ENCODE measurements at regions not wholly inside any gene's neighbourhood (a gene's known extent, or its start where the extent isn't known, plus 50 kb on each side); places are given as distances from the start of the nearest gene placed in this dataset.
"Not testable (repeated sequence)": the region's sequence is repeated elsewhere in the genome, so short reads cannot be mapped to it uniquely, and the experiment has no call there.

- H3K4ac ChIP-seq (ENCODE audit: low read depth, low read length), result no peak overlapping the region
- H3K56ac ChIP-seq (ENCODE audit: low read length), result no peak overlapping the region
- H3K79me2 ChIP-seq (ENCODE audit: control insufficient read depth, insufficient read depth, low read length), result no peaks in the 10 kb centered on the region
- no peaks in the 10 kb centered on the region for H3K4me1 ChIP-seq (ENCODE audit: control insufficient read depth, low read depth, low read length)
- no peak overlapping the region for H4K5ac ChIP-seq (ENCODE audit: low read length)
- WGBS (ENCODE audit: extremely low coverage, insufficient coverage, low lambda C conversion rate), result no CpG with 5 or more reads among the region's 2 CpGs
- H3K18ac ChIP-seq (ENCODE audit: low read length), result no peak overlapping the region
- H2BK120ac ChIP-seq (ENCODE audit: low read depth, low read length), result no peak overlapping the region
- no peak overlapping the region for H3K4me2 ChIP-seq (ENCODE audit: low read length)
- no peak overlapping the region for H3K27ac ChIP-seq (ENCODE audit: low read depth, low read length)
- no peak overlapping the region for H2BK15ac ChIP-seq (replicated peaks; ENCODE audit: low read depth)
- H3K4me3 ChIP-seq (ENCODE audit: low read length), result no peak overlapping the region
- no peak overlapping the region for H4K8ac ChIP-seq (ENCODE audit: low read depth, low read length)
- no peak overlapping the region for H2BK5ac ChIP-seq (ENCODE audit: low read length)
- H2AK5ac ChIP-seq (ENCODE audit: low read length), result no peak overlapping the region
- no peak for DNase-seq
- H3K36me3 ChIP-seq (ENCODE audit: control insufficient read depth, insufficient read depth, low read length), result no peaks in the 10 kb centered on the region
- H3K9ac ChIP-seq (ENCODE audit: low read length), result no peak overlapping the region
- no peak overlapping the region for H3K23ac ChIP-seq (ENCODE audit: low read length)
- no peaks in the 10 kb centered on the region for H3K27me3 ChIP-seq (ENCODE audit: insufficient read depth, low read length, poor library complexity)
- no peaks in the 10 kb centered on the region for H3K79me1 ChIP-seq (ENCODE audit: low read length)
Measured at GRCh38 chr7:121697731-121698316, 175.1 kb upstream of the PTPRZ1 start.

GRCh38 chr7:121696954-121697353, 176.0 kb upstream of the PTPRZ1 start:
- no peak overlapping the region for H3K56ac ChIP-seq (ENCODE audit: low read length)
- H4K8ac ChIP-seq (ENCODE audit: low read depth, low read length), result no peak overlapping the region
- H3K4me1 ChIP-seq (ENCODE audit: control insufficient read depth, low read depth, low read length), result no peaks in the 10 kb centered on the region
- no peaks in the 10 kb centered on the region for H3K79me1 ChIP-seq (ENCODE audit: low read length)
- H3K4me2 ChIP-seq (ENCODE audit: low read length), result no peak overlapping the region
- no peaks in the 10 kb centered on the region for H3K36me3 ChIP-seq (ENCODE audit: control insufficient read depth, insufficient read depth, low read length)
- no peak overlapping the region for H2BK120ac ChIP-seq (ENCODE audit: low read depth, low read length)
- no peak overlapping the region for H3K4me3 ChIP-seq (ENCODE audit: low read length)
- no peak overlapping the region for H3K18ac ChIP-seq (ENCODE audit: low read length)
- DNase-seq, result no peak
- no peaks in the 10 kb centered on the region for H3K27me3 ChIP-seq (ENCODE audit: insufficient read depth, low read length, poor library complexity)
- no CpG with 5 or more reads among the region's 1 CpG for WGBS (ENCODE audit: extremely low coverage, insufficient coverage, low lambda C conversion rate)
- no peak overlapping the region for H3K27ac ChIP-seq (ENCODE audit: low read depth, low read length)
- no peak overlapping the region for H4K5ac ChIP-seq (ENCODE audit: low read length)
- no peak overlapping the region for H3K23ac ChIP-seq (ENCODE audit: low read length)
- no peak overlapping the region for H2AK5ac ChIP-seq (ENCODE audit: low read length)
- H3K9ac ChIP-seq (ENCODE audit: low read length), result no peak overlapping the region
- H3K79me2 ChIP-seq (ENCODE audit: control insufficient read depth, insufficient read depth, low read length), result no peaks in the 10 kb centered on the region
- H2BK15ac ChIP-seq (replicated peaks; ENCODE audit: low read depth), result no peak overlapping the region
- no peak overlapping the region for H2BK5ac ChIP-seq (ENCODE audit: low read length)
- no peak overlapping the region for H3K4ac ChIP-seq (ENCODE audit: low read depth, low read length)

GRCh38 chr7:121689749-121690148, 183.2 kb upstream of the PTPRZ1 start:
- Histone ChIP-seq H2BK120ac (ENCODE audit: low read depth, low read length) (no peak overlapping the region), H3K56ac (ENCODE audit: low read length) (no peak overlapping the region), H3K79me2 (ENCODE audit: control insufficient read depth, insufficient read depth, low read length) (no peaks in the 10 kb centered on the region), H3K4me3 (ENCODE audit: low read length) (no peak overlapping the region), H3K4me2 (ENCODE audit: low read length) (no peak overlapping the region), H3K18ac (ENCODE audit: low read length) (no peak overlapping the region), H2BK5ac (ENCODE audit: low read length) (no peak overlapping the region), H4K5ac (ENCODE audit: low read length) (no peak overlapping the region), H3K36me3 (ENCODE audit: control insufficient read depth, insufficient read depth, low read length) (no peaks in the 10 kb centered on the region), H3K23ac (ENCODE audit: low read length) (no peak overlapping the region), H2BK15ac (replicated peaks; ENCODE audit: low read depth) (no peak overlapping the region), H3K27ac (ENCODE audit: low read depth, low read length) (no peak overlapping the region), H3K27me3 (ENCODE audit: insufficient read depth, low read length, poor library complexity) (no peaks in the 10 kb centered on the region), H4K8ac (ENCODE audit: low read depth, low read length) (no peak overlapping the region), H3K4me1 (ENCODE audit: control insufficient read depth, low read depth, low read length) (no peaks in the 10 kb centered on the region), H2AK5ac (ENCODE audit: low read length) (no peak overlapping the region), H3K4ac (ENCODE audit: low read depth, low read length) (no peak overlapping the region), H3K9ac (ENCODE audit: low read length) (no peak overlapping the region), H3K79me1 (ENCODE audit: low read length) (no peaks in the 10 kb centered on the region)
- no peak for DNase-seq
- no CpG with 5 or more reads among the region's 3 CpGs for WGBS (ENCODE audit: extremely low coverage, insufficient coverage, low lambda C conversion rate)

GRCh38 chr7:121681700-121682099, 191.3 kb upstream of the PTPRZ1 start:
- H3K79me1 ChIP-seq (ENCODE audit: low read length), result no peaks in the 10 kb centered on the region
- no CpG with 5 or more reads among the region's 3 CpGs for WGBS (ENCODE audit: extremely low coverage, insufficient coverage, low lambda C conversion rate)

GRCh38 chr7:121676168-121676567, 196.8 kb upstream of the PTPRZ1 start:
- H3K79me1 ChIP-seq (ENCODE audit: low read length), result no peaks in the 10 kb centered on the region
- H2BK15ac ChIP-seq (replicated peaks; ENCODE audit: low read depth), result no peak overlapping the region
- no peaks in the 10 kb centered on the region for H3K4me1 ChIP-seq (ENCODE audit: control insufficient read depth, low read depth, low read length)
- no peak overlapping the region for H2BK5ac ChIP-seq (ENCODE audit: low read length)
- no peak overlapping the region for H3K4me3 ChIP-seq (ENCODE audit: low read length)
- no peak overlapping the region for H3K23ac ChIP-seq (ENCODE audit: low read length)
- no peaks in the 10 kb centered on the region for H3K27me3 ChIP-seq (ENCODE audit: insufficient read depth, low read length, poor library complexity)
- no peak overlapping the region for H3K27ac ChIP-seq (ENCODE audit: low read depth, low read length)
- H3K4me2 ChIP-seq (ENCODE audit: low read length), result no peak overlapping the region
- H3K79me2 ChIP-seq (ENCODE audit: control insufficient read depth, insufficient read depth, low read length), result no peaks in the 10 kb centered on the region
- no peak overlapping the region for H3K56ac ChIP-seq (ENCODE audit: low read length)
- H4K5ac ChIP-seq (ENCODE audit: low read length), result no peak overlapping the region
- WGBS (ENCODE audit: extremely low coverage, insufficient coverage, low lambda C conversion rate), result no CpG with 5 or more reads among the region's 3 CpGs
- H2AK5ac ChIP-seq (ENCODE audit: low read length), result no peak overlapping the region
- no peak overlapping the region for H3K9ac ChIP-seq (ENCODE audit: low read length)
- H2BK120ac ChIP-seq (ENCODE audit: low read depth, low read length), result no peak overlapping the region
- no peak overlapping the region for H3K18ac ChIP-seq (ENCODE audit: low read length)
- no peak overlapping the region for H3K4ac ChIP-seq (ENCODE audit: low read depth, low read length)
- H4K8ac ChIP-seq (ENCODE audit: low read depth, low read length), result no peak overlapping the region
- no peaks in the 10 kb centered on the region for H3K36me3 ChIP-seq (ENCODE audit: control insufficient read depth, insufficient read depth, low read length)
- DNase-seq, result no peak

More at GRCh38 chr7:121681700-121682099, 191.3 kb upstream of the PTPRZ1 start:
- H2BK120ac ChIP-seq (ENCODE audit: low read depth, low read length), result no peak overlapping the region
- H2BK5ac ChIP-seq (ENCODE audit: low read length), result no peak overlapping the region
- no peaks in the 10 kb centered on the region for H3K36me3 ChIP-seq (ENCODE audit: control insufficient read depth, insufficient read depth, low read length)
- H3K27me3 ChIP-seq (ENCODE audit: insufficient read depth, low read length, poor library complexity), result no peaks in the 10 kb centered on the region
- no peak overlapping the region for H3K23ac ChIP-seq (ENCODE audit: low read length)
- H3K4ac ChIP-seq (ENCODE audit: low read depth, low read length), result no peak overlapping the region
- no peaks in the 10 kb centered on the region for H3K4me1 ChIP-seq (ENCODE audit: control insufficient read depth, low read depth, low read length)
- no peak overlapping the region for H3K27ac ChIP-seq (ENCODE audit: low read depth, low read length)
- no peak overlapping the region for H4K8ac ChIP-seq (ENCODE audit: low read depth, low read length)
- H3K4me3 ChIP-seq (ENCODE audit: low read length), result no peak overlapping the region
- H4K5ac ChIP-seq (ENCODE audit: low read length), result no peak overlapping the region
- no peak overlapping the region for H3K56ac ChIP-seq (ENCODE audit: low read length)
- H2BK15ac ChIP-seq (replicated peaks; ENCODE audit: low read depth), result no peak overlapping the region
- H3K18ac ChIP-seq (ENCODE audit: low read length), result no peak overlapping the region
- H3K79me2 ChIP-seq (ENCODE audit: control insufficient read depth, insufficient read depth, low read length), result no peaks in the 10 kb centered on the region
- DNase-seq, result no peak
- H3K9ac ChIP-seq (ENCODE audit: low read length), result no peak overlapping the region
- no peak overlapping the region for H3K4me2 ChIP-seq (ENCODE audit: low read length)
- H2AK5ac ChIP-seq (ENCODE audit: low read length), result no peak overlapping the region

DNA sequence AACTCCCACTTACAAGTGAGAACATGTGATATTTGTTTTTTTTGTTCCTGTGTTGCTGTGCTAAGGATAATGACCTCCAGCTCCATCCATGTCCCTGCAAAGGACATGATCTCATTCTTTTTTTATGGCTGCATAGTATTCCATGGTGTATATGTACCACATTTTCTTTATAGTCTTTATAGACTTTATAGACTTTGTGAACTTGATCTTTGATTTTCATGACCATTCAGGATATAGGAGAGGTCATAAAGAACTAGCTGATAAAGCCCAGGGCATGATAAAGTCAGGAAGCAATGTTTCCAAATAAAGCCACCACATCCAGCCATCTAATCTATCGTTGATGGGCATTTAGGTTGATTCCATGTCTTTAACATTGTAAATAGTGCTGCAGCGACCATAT, 198.5 kb upstream of the PTPRZ1 start:
- not testable (repeated sequence) for H2BK5ac ChIP-seq (ENCODE audit: low read length); H3K4ac ChIP-seq (ENCODE audit: low read depth, low read length); H4K8ac ChIP-seq (ENCODE audit: low read depth, low read length); H3K56ac ChIP-seq (ENCODE audit: low read length); H3K4me1 ChIP-seq (ENCODE audit: control insufficient read depth, low read depth, low read length); H2AK5ac ChIP-seq (ENCODE audit: low read length); H2BK15ac ChIP-seq (replicated peaks; ENCODE audit: low read depth); H4K5ac ChIP-seq (ENCODE audit: low read length); H3K23ac ChIP-seq (ENCODE audit: low read length); H3K79me2 ChIP-seq (ENCODE audit: control insufficient read depth, insufficient read depth, low read length); DNase-seq; H2BK120ac ChIP-seq (ENCODE audit: low read depth, low read length); H3K36me3 ChIP-seq (ENCODE audit: control insufficient read depth, insufficient read depth, low read length); H3K4me2 ChIP-seq (ENCODE audit: low read length); H3K27me3 ChIP-seq (ENCODE audit: insufficient read depth, low read length, poor library complexity); H3K27ac ChIP-seq (ENCODE audit: low read depth, low read length); H3K9ac ChIP-seq (ENCODE audit: low read length); H3K18ac ChIP-seq (ENCODE audit: low read length); H3K79me1 ChIP-seq (ENCODE audit: low read length); H3K4me3 ChIP-seq (ENCODE audit: low read length)
- no CpG with 5 or more reads among the region's 2 CpGs for WGBS (ENCODE audit: extremely low coverage, insufficient coverage, low lambda C conversion rate)

All from mesendoderm (in vitro differentiated cells).